HepG2 (cell line): ENCODE measurements at regions not wholly inside any gene's neighbourhood (a gene's known extent, or its start where the extent isn't known, plus 50 kb on each side); places are given as distances from the start of the nearest gene placed in this dataset.

ENCODE experiments used
- ATAC-seq: fragments of 200-7000 bp; cut with Tn5 transposase; 3 replicates; pipeline ENCODE4 v1.9.1; 2020; ENCODE audit warnings: mild to moderate bottlenecking, moderate library complexity
- BruUV-seq: library from RNA; stranded (reverse); fragments of 400-500 nt; replicated peaks from 2 replicates; lab custom pipeline; 2021; lab: Mats Ljungman, UMichigan
- CTCF ChIA-PET: fragments of 300-600 bp; formaldehyde crosslinking; extraction: SDS; loops from one replicate; lab custom pipeline; 2021; ENCODE audit warnings: low total read pairs, inconsistent platforms, low intra/inter-chr PET ratio; lab: Yijun Ruan, JAX
- POLR2A ChIA-PET: fragments of 350-600 bp; sonication (Branson Sonifier 250); formaldehyde crosslinking; loops from one replicate; lab custom pipeline; 2020; ENCODE audit warnings: antibody characterized with exemption, inconsistent platforms; lab: Yijun Ruan, JAX
- DNase-seq: peaks from one replicate; pipeline ENCODE4 v3.0.0-alpha.2; 2015; ENCODE audit warnings: low spot score
- FAIRE-seq: peaks from 3 replicates; lab custom pipeline; 2011; peaks lifted over from hg19 to GRCh38; lab: Jason Lieb, UNC
- H2AFZ ChIP-seq: one replicate; pipeline ENCODE4 v1.6.1; 2011; ENCODE audit warnings: low read length, inconsistent platforms
- H3K27ac ChIP-seq: fragments of 300-600 bp; 3 replicates; pipeline ENCODE4 v1.8.0; 2011; ENCODE audit warnings: mixed run types, mild to moderate bottlenecking, mixed read lengths, low read length, inconsistent platforms; ENCODE audit not compliant: insufficient read depth; ENCODE audit errors: extremely low read length
- H3K27me3 ChIP-seq, 2 experiments: fragments of 200-600 bp in 1 of 2; 2 replicates in 1 of 2; 3 replicates in 1 of 2; pipeline versions ENCODE4 v1.6.0 to v1.8.0; 2011; ENCODE audit warnings: low read length in 2 of 2, mild to moderate bottlenecking in 2 of 2, moderate library complexity in 2 of 2, inconsistent platforms in 1 of 2; ENCODE audit not compliant: insufficient read depth in 2 of 2, control insufficient read depth in 1 of 2
- H3K36me3 ChIP-seq, 2 experiments: fragments of 200-600 bp in 1 of 2; replicated peaks in 1 of 2; 2 replicates in 1 of 2; 3 replicates in 1 of 2; pipeline versions ENCODE4 v1.5.1 to v1.8.0; 2011; ENCODE audit warnings: low read length in 2 of 2, inconsistent platforms in 1 of 2; ENCODE audit not compliant: insufficient read depth in 2 of 2, control insufficient read depth in 1 of 2
- H3K4me1 ChIP-seq: 2 replicates; pipeline ENCODE4 v1.5.1; 2012; ENCODE audit warnings: low read length, inconsistent platforms; ENCODE audit not compliant: insufficient read depth
- H3K4me2 ChIP-seq: 2 replicates; pipeline ENCODE4 v1.6.0; 2011; ENCODE audit warnings: low read depth, low read length, inconsistent platforms
- H3K4me3 ChIP-seq, 3 experiments: fragments of 200-600 bp in 1 of 3; sonication (generic), shearing (Covaris generic) in 1 of 3; replicated peaks in 1 of 3; 2 replicates each; pipeline ENCODE4 v1.5.1; 2011 to 2016; ENCODE audit warnings: low read length in 3 of 3, inconsistent platforms in 2 of 3, low read depth in 2 of 3, mild to moderate bottlenecking in 2 of 3, control low read depth in 1 of 3, mixed read lengths in 1 of 3; ENCODE audit not compliant: insufficient read depth in 1 of 3
- H3K79me2 ChIP-seq: one replicate; pipeline ENCODE4 v1.6.1; 2011; ENCODE audit warnings: low read length, inconsistent platforms; ENCODE audit not compliant: insufficient read depth
- H3K9ac ChIP-seq: 2 replicates; pipeline ENCODE4 v1.6.0; 2011; ENCODE audit warnings: mild to moderate bottlenecking, low read depth, low read length, inconsistent platforms; ENCODE audit not compliant: insufficient read depth
- H3K9me3 ChIP-seq: 2 replicates; pipeline ENCODE4 v1.5.1; 2012; ENCODE audit warnings: mild to moderate bottlenecking, low read length
- H4K20me1 ChIP-seq: 2 replicates; pipeline ENCODE4 v1.6.0; 2011; ENCODE audit warnings: inconsistent platforms, mild to moderate bottlenecking, low read length, moderate library complexity; ENCODE audit not compliant: insufficient read depth
- CENPX ChIP-seq: sonication (generic); formaldehyde crosslinking; IDR thresholded peaks from 2 replicates; pipeline ENCODE4 v1.9.0; 2021; ENCODE audit warnings: mild to moderate bottlenecking, missing genetic modification reagents, moderate library complexity
- HMG20A ChIP-seq: IDR thresholded peaks from 2 replicates; pipeline ENCODE4 v1.6.1; 2016; ENCODE audit warnings: borderline replicate concordance
- HMG20B ChIP-seq: conservative IDR thresholded peaks from 2 replicates; pipeline ENCODE4 v1.6.1; 2016; ENCODE audit warnings: missing genetic modification reagents, missing compliant biosample characterization
- MLX ChIP-seq: IDR thresholded peaks from 2 replicates; pipeline ENCODE4 v1.6.1; 2016
- MTA3 ChIP-seq: sonication (generic); formaldehyde crosslinking; IDR thresholded peaks from 2 replicates; pipeline ENCODE4 v1.4.0; 2020; ENCODE audit warnings: missing genetic modification reagents
- NFYB ChIP-seq: sonication (generic); formaldehyde crosslinking; IDR thresholded peaks from 2 replicates; pipeline ENCODE4 v1.4.0; 2020; ENCODE audit warnings: missing genetic modification reagents
- NR0B2 ChIP-seq: sonication (generic); formaldehyde crosslinking; IDR thresholded peaks from 2 replicates; pipeline ENCODE4 v1.4.0; 2020; ENCODE audit warnings: mild to moderate bottlenecking, missing genetic modification reagents
- PLSCR1 ChIP-seq: sonication (generic); formaldehyde crosslinking; IDR thresholded peaks from 2 replicates; pipeline ENCODE4 v1.5.0; 2020; ENCODE audit warnings: missing genetic modification reagents, mild to moderate bottlenecking, borderline replicate concordance
- POLR2AphosphoS2 ChIP-seq: IDR thresholded peaks from 2 replicates; pipeline ENCODE4 v1.6.1; 2011; ENCODE audit warnings: low read depth, low read length, improper control_type of control experiment
- SP2 ChIP-seq: sonication (generic); formaldehyde crosslinking; IDR thresholded peaks from 2 replicates; pipeline ENCODE4 v1.5.1; 2020; ENCODE audit warnings: mild to moderate bottlenecking, missing genetic modification reagents
- TSC22D2 ChIP-seq: sonication (generic); formaldehyde crosslinking; IDR thresholded peaks from 2 replicates; pipeline ENCODE4 v1.5.1; 2020; ENCODE audit warnings: missing genetic modification reagents, mild to moderate bottlenecking, borderline replicate concordance
- ZFP62 ChIP-seq: sonication (generic); formaldehyde crosslinking; IDR thresholded peaks from 2 replicates; pipeline ENCODE4 v1.4.0; 2020; ENCODE audit warnings: missing genetic modification reagents
- ZGPAT ChIP-seq: IDR thresholded peaks from 2 replicates; pipeline ENCODE4 v1.6.1; 2016; ENCODE audit warnings: mild to moderate bottlenecking
- ZNF30 ChIP-seq: sonication (generic); formaldehyde crosslinking; IDR thresholded peaks from 2 replicates; pipeline ENCODE4 v1.5.0; 2020; ENCODE audit warnings: mild to moderate bottlenecking, missing genetic modification reagents
- ZNF496 ChIP-seq: sonication (generic); formaldehyde crosslinking; IDR thresholded peaks from 2 replicates; pipeline ENCODE4 v1.8.1; 2023; ENCODE audit warnings: mild to moderate bottlenecking, moderate library complexity, missing genetic modification reagents; ENCODE audit not compliant: insufficient replicate concordance
- ZNF720 ChIP-seq: sonication (generic); formaldehyde crosslinking; IDR thresholded peaks from 2 replicates; pipeline ENCODE4 v1.4.0; 2020; ENCODE audit warnings: missing genetic modification reagents
- ZNF780A ChIP-seq: sonication (generic); formaldehyde crosslinking; IDR thresholded peaks from 2 replicates; pipeline ENCODE4 v1.8.0; 2022; ENCODE audit warnings: mild to moderate bottlenecking, missing genetic modification reagents, moderate library complexity
- WGBS: methylation state at CpG from one replicate; pipeline ENCODE4 v1.1.6; 2017; ENCODE audit warnings: low lambda C conversion rate; 5-methylcytosine and 5-hydroxymethylcytosine counted together
- in situ Hi-C: cut with HindIII; loops from 2 replicates; pipeline ENCODE4 v1.10.0; 2017; ENCODE audit warnings: low pct_unique_long_range_greater_than_20kb; ENCODE audit not compliant: extremely low pct_ligation_motif_present
- intact Hi-C: fragments of 100-400 bp; cut with micrococcal nuclease; formaldehyde crosslinking; loops from one replicate; pipeline ENCODE4 v1.10.0; 2022; ENCODE audit not compliant: unreplicated experiment

- no peak for TF ChIP-seq ZGPAT
Observed at GRCh38 chr10:71078454-71079145, 133.8 kb upstream of the UNC5B start (continued).

GRCh38 chr10:71079761-71080380 lies 132.5 kb upstream of the UNC5B start:
- Histone ChIP-seq H3K36me3 (no peaks in the 10 kb centered on the region), H3K4me3 (no peak overlapping the region), H3K4me2 (no peak overlapping the region), H4K20me1 (no peaks in the 10 kb centered on the region), H3K4me1 (no peaks in the 10 kb centered on the region), H3K79me2 (no peaks in the 10 kb centered on the region), H3K9me3 (no peaks in the 10 kb centered on the region), H3K9ac (no peak overlapping the region), H3K27ac (no peak overlapping the region), H3K27me3 (peaks cover 4 to 58% of the 10 kb centered on the region in 2 experiments; a peak in 3 of 5 replicates), H2AFZ (no peak overlapping the region)
- intact Hi-C loops, result no loop called here
- DNase-seq (no peak), FAIRE-seq (no peak), ATAC-seq (no peak)
- CTCF ChIA-PET, result no interaction called here
- no TSS peak for BruUV-seq
- no CpG with 5 or more reads among the region's 12 CpGs for WGBS
- TF ChIP-seq CENPX (CRISPR knock-in tag) (no peak), SP2 (CRISPR knock-in tag) (no peak), ZNF780A (CRISPR knock-in tag) (no peak), ZFP62 (CRISPR knock-in tag) (no peak), NR0B2 (CRISPR knock-in tag) (no peak), HMG20A (no peak), NFYB (CRISPR knock-in tag) (no peak), PLSCR1 (CRISPR knock-in tag) (no peak), TSC22D2 (CRISPR knock-in tag) (no peak), ZNF30 (CRISPR knock-in tag) (no peak), HMG20B (CRISPR knock-in tag) (no peak), ZNF496 (CRISPR knock-in tag) (no peak), POLR2AphosphoS2 (no peak), ZNF720 (no peak), MLX (no peak), MTA3 (CRISPR knock-in tag) (no peak)
- POLR2A ChIA-PET, result no interaction called here
- in situ Hi-C loops, result no loop called here
